ENCODE measurements at regions not wholly inside any gene's neighbourhood (a gene's known extent, or its start where the extent isn't known, plus 50 kb on each side); places are given as distances from the start of the nearest gene placed in this dataset.

DNA sequence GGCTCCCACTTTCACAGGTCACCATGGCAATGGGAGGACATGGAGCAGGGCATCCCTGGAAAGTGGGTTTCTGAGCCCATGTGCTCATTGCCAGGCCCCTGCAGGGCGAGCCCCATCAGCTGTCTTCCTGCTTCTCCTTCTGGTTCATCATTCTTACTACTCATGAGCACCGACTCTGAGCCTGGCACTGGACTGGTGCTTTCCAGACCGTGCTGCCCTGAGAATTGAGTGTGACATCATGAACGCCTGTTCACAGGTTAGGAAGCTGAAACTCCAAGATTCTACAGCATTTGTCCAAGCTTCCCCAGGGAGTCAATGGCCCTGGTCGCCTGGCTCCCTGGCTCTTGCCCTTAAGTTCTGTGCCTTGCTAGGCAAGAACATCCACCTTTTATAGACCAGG, 210.4 kb upstream of the ZNF536 start (continued):
- TF ChIP-seq, protein P1, sequence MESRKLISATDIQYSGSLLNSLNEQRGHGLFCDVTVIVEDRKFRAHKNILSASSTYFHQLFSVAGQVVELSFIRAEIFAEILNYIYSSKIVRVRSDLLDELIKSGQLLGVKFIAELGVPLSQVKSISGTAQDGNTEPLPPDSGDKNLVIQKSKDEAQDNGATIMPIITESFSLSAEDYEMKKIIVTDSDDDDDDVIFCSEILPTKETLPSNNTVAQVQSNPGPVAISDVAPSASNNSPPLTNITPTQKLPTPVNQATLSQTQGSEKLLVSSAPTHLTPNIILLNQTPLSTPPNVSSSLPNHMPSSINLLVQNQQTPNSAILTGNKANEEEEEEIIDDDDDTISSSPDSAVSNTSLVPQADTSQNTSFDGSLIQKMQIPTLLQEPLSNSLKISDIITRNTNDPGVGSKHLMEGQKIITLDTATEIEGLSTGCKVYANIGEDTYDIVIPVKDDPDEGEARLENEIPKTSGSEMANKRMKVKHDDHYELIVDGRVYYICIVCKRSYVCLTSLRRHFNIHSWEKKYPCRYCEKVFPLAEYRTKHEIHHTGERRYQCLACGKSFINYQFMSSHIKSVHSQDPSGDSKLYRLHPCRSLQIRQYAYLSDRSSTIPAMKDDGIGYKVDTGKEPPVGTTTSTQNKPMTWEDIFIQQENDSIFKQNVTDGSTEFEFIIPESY (IDR thresholded peaks at IDR 0.05): no peak
- no peak for TF ChIP-seq NR2C1 (IDR thresholded peaks at IDR 0.05)

DNA sequence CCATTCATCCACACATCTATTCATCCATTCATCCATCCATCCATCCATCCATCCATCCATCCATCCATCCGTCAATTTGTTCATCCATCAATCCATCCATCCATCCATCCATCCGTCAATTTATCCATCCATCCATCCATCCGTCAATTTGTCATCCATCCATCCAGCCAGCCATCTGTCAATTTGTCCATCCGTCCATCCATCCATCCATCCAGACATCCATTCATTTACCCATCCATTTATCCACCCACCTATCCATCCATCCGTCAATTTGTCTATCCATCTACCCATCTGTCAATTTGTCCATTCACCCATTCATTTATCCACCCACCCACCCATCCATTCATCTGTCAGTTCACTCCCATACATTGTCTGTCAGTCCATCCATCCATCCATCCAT, 209.5 kb upstream of the ZNF536 start:
- no peak for ATAC-seq
- BruUV-seq (replicated peaks): no TSS peak

More for the DNA sequence above, 209.5 kb upstream of the ZNF536 start:
- no peak for TF ChIP-seq SRF (IDR thresholded peaks at IDR 0.05; ENCODE audit: low read depth in 2 of 2, low read length in 2 of 2)
- no peak for TF ChIP-seq ZNF207 (IDR thresholded peaks at IDR 0.05; ENCODE audit: borderline replicate concordance)
- TF ChIP-seq SIN3A (IDR thresholded peaks at IDR 0.05; ENCODE audit: low read depth, low read length): no peak
- no peak for TF ChIP-seq SP1 (IDR thresholded peaks at IDR 0.05; ENCODE audit: low read depth, low read length)
- TF ChIP-seq HDAC6 (IDR thresholded peaks at IDR 0.05; ENCODE audit: unreplicated experiment): no peak
- TF ChIP-seq, protein P2, sequence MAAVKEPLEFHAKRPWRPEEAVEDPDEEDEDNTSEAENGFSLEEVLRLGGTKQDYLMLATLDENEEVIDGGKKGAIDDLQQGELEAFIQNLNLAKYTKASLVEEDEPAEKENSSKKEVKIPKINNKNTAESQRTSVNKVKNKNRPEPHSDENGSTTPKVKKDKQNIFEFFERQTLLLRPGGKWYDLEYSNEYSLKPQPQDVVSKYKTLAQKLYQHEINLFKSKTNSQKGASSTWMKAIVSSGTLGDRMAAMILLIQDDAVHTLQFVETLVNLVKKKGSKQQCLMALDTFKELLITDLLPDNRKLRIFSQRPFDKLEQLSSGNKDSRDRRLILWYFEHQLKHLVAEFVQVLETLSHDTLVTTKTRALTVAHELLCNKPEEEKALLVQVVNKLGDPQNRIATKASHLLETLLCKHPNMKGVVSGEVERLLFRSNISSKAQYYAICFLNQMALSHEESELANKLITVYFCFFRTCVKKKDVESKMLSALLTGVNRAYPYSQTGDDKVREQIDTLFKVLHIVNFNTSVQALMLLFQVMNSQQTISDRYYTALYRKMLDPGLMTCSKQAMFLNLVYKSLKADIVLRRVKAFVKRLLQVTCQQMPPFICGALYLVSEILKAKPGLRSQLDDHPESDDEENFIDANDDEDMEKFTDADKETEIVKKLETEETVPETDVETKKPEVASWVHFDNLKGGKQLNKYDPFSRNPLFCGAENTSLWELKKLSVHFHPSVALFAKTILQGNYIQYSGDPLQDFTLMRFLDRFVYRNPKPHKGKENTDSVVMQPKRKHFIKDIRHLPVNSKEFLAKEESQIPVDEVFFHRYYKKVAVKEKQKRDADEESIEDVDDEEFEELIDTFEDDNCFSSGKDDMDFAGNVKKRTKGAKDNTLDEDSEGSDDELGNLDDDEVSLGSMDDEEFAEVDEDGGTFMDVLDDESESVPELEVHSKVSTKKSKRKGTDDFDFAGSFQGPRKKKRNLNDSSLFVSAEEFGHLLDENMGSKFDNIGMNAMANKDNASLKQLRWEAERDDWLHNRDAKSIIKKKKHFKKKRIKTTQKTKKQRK (IDR thresholded peaks at IDR 0.05; ENCODE audit: low read depth, low read length): no peak
- TF ChIP-seq ZSCAN29 (IDR thresholded peaks at IDR 0.05): no peak
- TF ChIP-seq NFYA (IDR thresholded peaks at IDR 0.05; ENCODE audit: borderline replicate concordance, low read depth, low read length): no peak
- TF ChIP-seq ZNF24 (IDR thresholded peaks at IDR 0.05): no peak
- TF ChIP-seq CHD1 (IDR thresholded peaks at IDR 0.05; ENCODE audit: low read depth, low read length): no peak
- no peak for TF ChIP-seq ZNF622 (IDR thresholded peaks at IDR 0.05)
- no peak for TF ChIP-seq ZBED1 (IDR thresholded peaks at IDR 0.05; ENCODE audit: borderline replicate concordance)
- no peak for TF ChIP-seq SMAD5 (IDR thresholded peaks at IDR 0.05; ENCODE audit: low read depth)
- TF ChIP-seq CHD4 (IDR thresholded peaks at IDR 0.05): no peak
- TF ChIP-seq ZNF217 (IDR thresholded peaks at IDR 0.05): no peak
- TF ChIP-seq, protein P1 (IDR thresholded peaks at IDR 0.05): no peak
- no peak for TF ChIP-seq MTA2 (IDR thresholded peaks at IDR 0.05; ENCODE audit: low read depth)
- ChIA-PET POLR2A (no interaction called here), CTCF (no interaction called here), SMC1A (ENCODE audit: uncharacterized antibody, unreplicated experiment) (no interaction called here), RAD21 (ENCODE audit: unreplicated experiment) (no interaction called here)
- DNase-seq (ENCODE audit: low read depth, low spot score) (no peak), FAIRE-seq (no peak)
- H3K79me2 ChIP-seq (ENCODE audit: control insufficient read depth, insufficient read depth, low read length): no peaks in the 10 kb centered on the region
- no peak overlapping the region for H3K27ac ChIP-seq (ENCODE audit: control insufficient read depth, insufficient read depth)
- H3K4me2 ChIP-seq (ENCODE audit: control insufficient read depth, insufficient read depth): no peak overlapping the region
- no peak overlapping the region for H3K9ac ChIP-seq (ENCODE audit: control insufficient read depth, insufficient read depth, low read length)
- H4K20me1 ChIP-seq (ENCODE audit: control insufficient read depth, insufficient read depth): no peaks in the 10 kb centered on the region
- no peaks in the 10 kb centered on the region for H3K9me3 ChIP-seq (replicated peaks; ENCODE audit: control insufficient read depth, insufficient read depth, low read length)
- H3K36me3 ChIP-seq (ENCODE audit: control insufficient read depth in 2 of 2, insufficient read depth in 2 of 2, low read length in 1 of 2): no peaks in the 10 kb centered on the region
- H3K4me1 ChIP-seq (ENCODE audit: control insufficient read depth, insufficient read depth, low read length): no peaks in the 10 kb centered on the region
- H3K4me3 ChIP-seq: no peak overlapping the region
- no peaks in the 10 kb centered on the region; a peak in 1 of 4 replicates for H3K27me3 ChIP-seq (replicated peaks in 1 of 2; ENCODE audit: control insufficient read depth in 2 of 2, insufficient read depth in 2 of 2, low read length in 1 of 2)
- intact Hi-C loops (cut with micrococcal nuclease; ENCODE audit: unreplicated experiment): no loop called here
- 44% methylated on average over 5 of the region's 5 CpGs for WGBS (ENCODE audit: insufficient coverage, insufficient replicate concordance, low lambda C conversion rate, missing lambda C conversion rate)
- H2AFZ ChIP-seq (ENCODE audit: control insufficient read depth, low read depth, low read length): no peak overlapping the region
- in situ Hi-C loops (cut with MboI): no loop called here
